ENCODE measurements at regions not wholly inside any gene's neighbourhood (a gene's known extent, or its start where the extent isn't known, plus 50 kb on each side); places are given as distances from the start of the nearest gene placed in this dataset.

- DNase-seq (ENCODE audit: low read depth), result no peak
Measured at GRCh38 chr9:134585746-134586706, 55.6 kb upstream of the COL5A1 start.

DNA sequence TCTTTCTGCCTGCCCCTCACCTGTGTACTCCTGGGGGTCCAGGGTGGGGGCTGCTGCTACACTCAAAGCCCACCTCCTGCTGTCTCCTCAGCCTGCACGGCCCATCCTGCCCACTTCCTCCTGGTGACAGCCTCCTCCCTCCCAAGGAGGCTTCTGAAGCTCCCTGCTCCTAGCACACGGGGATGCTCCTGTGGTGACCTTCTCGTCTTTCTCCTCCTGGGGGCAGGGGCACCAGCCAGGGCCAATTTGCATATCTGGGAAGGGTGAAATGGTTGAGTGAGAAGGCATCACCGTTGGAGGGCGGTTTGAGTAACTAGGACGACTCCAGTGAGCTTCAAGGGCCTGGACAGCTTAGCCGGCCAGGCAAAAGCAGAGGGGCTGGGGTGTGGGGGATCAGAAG is 51.9 kb upstream of the COL5A1 start:
- DNase-seq (ENCODE audit: low read depth), result no peak

DNA sequence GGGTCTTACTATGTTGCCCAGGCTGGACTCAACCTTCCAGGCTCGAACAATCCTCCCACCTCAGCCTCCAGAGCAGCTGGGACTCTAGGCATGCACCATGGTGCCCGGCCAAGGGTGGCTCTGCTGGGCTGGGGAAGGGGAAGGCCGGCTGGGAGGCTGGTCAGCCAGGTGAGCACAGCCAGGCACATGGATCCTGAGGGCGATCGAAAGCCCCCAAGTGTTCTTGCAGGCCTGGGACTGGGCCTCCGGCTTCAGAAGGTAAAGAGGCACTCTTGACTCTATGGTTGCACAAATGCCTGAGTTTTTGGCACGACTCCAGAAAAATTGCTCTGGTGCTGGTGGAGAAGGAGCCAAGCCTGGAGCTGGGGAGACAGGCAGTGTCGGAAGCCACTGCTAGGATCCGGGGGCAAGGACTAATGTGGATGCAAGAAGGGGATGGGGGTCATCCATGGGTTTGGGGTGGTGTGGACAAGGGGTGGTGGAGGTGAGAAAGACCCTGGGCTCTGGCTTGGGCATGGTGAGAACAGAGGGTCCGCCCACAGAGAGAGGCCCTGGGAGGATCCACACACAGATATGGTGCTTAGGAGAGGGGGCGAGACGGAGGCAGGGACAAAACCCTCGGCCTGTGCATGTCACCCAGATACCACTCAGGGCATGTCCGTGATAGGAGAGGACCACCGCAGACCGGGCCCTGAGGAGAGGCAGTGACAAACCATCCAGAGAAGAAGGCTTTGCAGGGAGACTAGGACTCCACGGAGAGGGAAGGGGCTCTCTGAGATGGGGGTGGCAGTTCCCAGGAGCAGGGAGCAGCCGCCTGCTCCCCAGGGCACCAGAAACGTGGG is 51.1 kb upstream of the COL5A1 start:
- DNase-seq (ENCODE audit: low read depth), result no peak

- no peak for DNase-seq (ENCODE audit: low read depth)
Measured at GRCh38 chr9:134591082-134591571, 50.5 kb upstream of the COL5A1 start.

DNA sequence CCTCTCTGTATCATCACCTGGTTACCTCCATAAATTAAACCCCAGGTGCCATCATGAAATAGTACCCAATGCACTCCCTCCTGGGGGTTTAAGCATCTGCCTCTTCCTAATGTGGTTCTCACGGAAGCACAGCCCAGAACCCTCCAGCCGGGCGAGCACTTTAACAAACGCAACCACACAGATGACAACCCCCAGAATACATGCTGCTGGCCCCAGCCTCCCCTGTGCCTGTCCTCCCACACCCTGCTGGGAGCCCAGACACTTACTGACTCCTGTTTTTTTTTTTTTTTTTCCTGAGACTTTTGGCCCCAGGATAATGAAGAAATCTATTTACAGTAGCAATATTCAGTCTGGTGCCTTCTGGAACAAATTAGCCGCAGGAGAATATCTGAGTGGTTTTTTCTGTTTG is 50.0 kb upstream of the COL5A1 start:
- DNase-seq (ENCODE audit: low read depth), result no peak
